Testis (tissue), 2 donors: ENCODE measurements at regions not wholly inside any gene's neighbourhood (a gene's known extent, or its start where the extent isn't known, plus 50 kb on each side); places are given as distances from the start of the nearest gene placed in this dataset.
A peak's percentile ranks its signal among the peaks of the same experiment; 100 is the strongest.

Experiments used
- DNase-seq: peaks from one replicate; pipeline ENCODE4 v3.0.0-alpha.2; 2019
- H3K27ac ChIP-seq, 2 donors: fragments of 200-600 bp; sonication (generic); one replicate each; pipeline ENCODE4 v1.5.1; 2019
- H3K27me3 ChIP-seq: fragments of 200-600 bp; sonication (generic); one replicate; pipeline ENCODE4 v1.5.1; 2019
- H3K36me3 ChIP-seq: fragments of 200-600 bp; sonication (generic); one replicate; pipeline ENCODE4 v1.5.1; 2017; ENCODE audit warnings: low read depth; ENCODE audit errors: missing control alignments
- H3K4me1 ChIP-seq: fragments of 200-600 bp; sonication (generic); one replicate; pipeline ENCODE4 v1.5.1; 2019
- H3K4me3 ChIP-seq, 2 donors: fragments of 200-600 bp; sonication (generic); one replicate each; pipeline ENCODE4 v1.5.1; 2017 to 2019
- H3K9me3 ChIP-seq: fragments of 200-600 bp; sonication (generic); one replicate; pipeline ENCODE4 v1.5.1; 2017
- CTCF ChIP-seq, 3 experiments: fragments of 450-650 bp in 2 of 3; fragments of 200-600 bp in 1 of 3; sonication (generic) in 1 of 3; IDR thresholded peaks; one replicate each; pipeline ENCODE4 v1.5.1; 2016 to 2019; ENCODE audit warnings: antibody characterized with exemption in 3 of 3, mild to moderate bottlenecking in 2 of 3, moderate library complexity in 1 of 3
- POLR2A ChIP-seq: fragments of 450-650 bp; IDR thresholded peaks from one replicate; pipeline ENCODE4 v1.6.1; 2017; ENCODE audit warnings: antibody characterized with exemption, mild to moderate bottlenecking, moderate library complexity
- WGBS, 2 donors: methylation state at CpG; one replicate each; pipeline ENCODE4 v1.1.5; 2018; 5-methylcytosine and 5-hydroxymethylcytosine counted together
- intact Hi-C: fragments of 100-400 bp; cut with DNase I; formaldehyde crosslinking; loops from one replicate; pipeline ENCODE4 v1.15.1; 2023; ENCODE audit warnings: low total_unique reads

GRCh38 chr2:240247868-240248720 is 107.6 kb upstream of the OTOS start:
- H3K9me3 ChIP-seq: no peaks in the 10 kb centered on the region
- peak; percentile 17 for DNase-seq
- TF ChIP-seq POLR2A: no peak
- TF ChIP-seq CTCF (IDR thresholded peaks at IDR 0.05): no peak
- no peak overlapping the region for H3K4me3 ChIP-seq
- no peak overlapping the region for H3K27ac ChIP-seq
- H3K27me3 ChIP-seq: no peaks in the 10 kb centered on the region
- intact Hi-C loops: no loop called here
- WGBS, 2 donors: 66 to 100% methylated on average over 1 to 17 of the region's 17 CpGs
- peaks cover 54% of the 10 kb centered on the region for H3K4me1 ChIP-seq
- no peaks in the 10 kb centered on the region for H3K36me3 ChIP-seq

GRCh38 chr2:240248721-240249422 is 108.4 kb upstream of the OTOS start:
- Histone ChIP-seq H3K36me3 (no peaks in the 10 kb centered on the region), H3K9me3 (no peaks in the 10 kb centered on the region), H3K4me3 (no peak overlapping the region), H3K27ac (peak overlapping the region; percentile 32 to 67), H3K4me1 (peaks cover 60% of the 10 kb centered on the region), H3K27me3 (no peaks in the 10 kb centered on the region)
- WGBS, 2 donors: 73 to 87% methylated on average over 3 to 13 of the region's 14 CpGs
- DNase-seq: no peak
- no peak for TF ChIP-seq POLR2A
- intact Hi-C loops: no loop called here

DNA sequence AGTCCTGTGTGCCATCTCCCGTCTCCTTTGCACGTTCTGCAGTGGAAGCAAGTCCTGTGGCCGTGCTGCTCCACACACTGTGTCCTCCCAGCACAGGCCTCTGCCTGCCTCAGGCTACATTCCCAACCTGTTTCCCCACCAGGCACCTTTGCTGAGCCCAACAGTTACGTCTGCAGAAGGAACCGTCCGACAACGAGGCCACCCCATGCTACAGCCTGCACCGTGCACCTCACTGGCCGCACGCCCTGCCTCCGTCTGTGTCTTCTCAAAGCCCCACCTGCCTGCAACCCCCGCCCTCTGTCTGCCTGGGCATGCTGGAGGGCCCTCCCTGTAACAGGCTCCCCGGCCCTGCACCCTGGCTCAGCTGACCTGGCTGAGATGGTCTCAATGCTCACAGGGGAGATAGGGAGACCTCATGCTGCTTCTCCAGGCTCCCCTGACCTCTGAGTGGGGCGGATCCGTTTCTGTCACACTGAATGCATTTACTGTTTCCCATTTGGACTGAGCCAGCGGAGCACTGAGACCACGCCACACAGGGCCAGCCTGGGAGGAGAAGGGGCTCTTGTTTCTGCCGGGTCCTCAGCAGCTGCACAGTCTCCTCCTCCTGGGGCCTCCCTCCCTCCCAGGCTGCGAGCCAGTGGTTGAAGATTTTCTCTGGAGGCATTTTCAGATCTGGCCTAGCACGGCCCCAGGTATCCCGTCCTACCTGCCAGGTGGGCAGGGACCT is 109.1 kb upstream of the OTOS start:
- H3K4me1 ChIP-seq: peaks cover 63% of the 10 kb centered on the region
- TF ChIP-seq CTCF (IDR thresholded peaks at IDR 0.05) (no peak), POLR2A (no peak)
- H3K9me3 ChIP-seq: no peaks in the 10 kb centered on the region
- peak overlapping the region; percentile 67 to 90 for H3K27ac ChIP-seq
- DNase-seq: no peak
- H3K36me3 ChIP-seq: no peaks in the 10 kb centered on the region
- 74 to 78% methylated on average over 16 to 21 of the region's 21 CpGs for WGBS, 2 donors
- no peak overlapping the region for H3K4me3 ChIP-seq
- intact Hi-C loops: no loop called here
- H3K27me3 ChIP-seq: no peaks in the 10 kb centered on the region

DNA sequence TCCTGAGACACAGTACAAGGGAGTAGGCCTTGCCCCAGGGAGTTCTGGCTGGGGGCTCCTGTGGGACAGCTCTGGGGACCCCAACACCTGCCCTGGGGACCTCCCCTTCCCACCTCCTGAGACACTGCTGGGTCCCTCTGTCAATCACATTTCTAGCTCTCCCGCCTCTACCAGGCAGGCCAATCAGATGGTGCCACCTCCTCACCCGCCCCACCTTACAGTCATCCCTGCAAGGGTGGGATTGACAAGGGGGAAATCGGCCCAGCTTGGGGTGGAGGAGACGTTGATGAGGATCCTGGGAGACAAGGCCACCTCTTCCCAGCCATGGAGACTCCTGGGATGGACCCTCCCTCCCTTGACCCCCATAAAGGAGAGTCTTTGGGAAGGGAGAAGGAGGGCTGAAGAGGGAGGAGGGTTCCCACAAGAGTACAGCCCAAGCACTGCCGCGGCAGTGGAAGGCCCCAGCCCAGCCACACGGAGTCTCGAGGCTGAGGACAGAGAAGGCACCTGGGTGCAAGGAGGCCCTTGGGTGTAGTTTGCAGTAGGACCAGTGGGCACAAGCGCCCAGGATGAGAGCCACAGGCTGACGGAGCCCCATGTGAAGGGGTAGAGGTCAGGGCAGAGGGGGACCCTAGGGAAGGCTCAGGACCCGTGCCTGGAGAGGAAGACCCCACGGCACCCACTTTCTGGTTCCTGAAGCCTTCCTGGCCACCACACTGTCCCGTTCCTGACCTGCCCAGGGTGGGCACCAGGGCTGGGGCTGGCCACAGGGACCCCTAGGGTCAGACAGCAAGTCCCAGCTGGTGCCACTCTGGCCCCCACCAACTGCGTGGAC is 109.9 kb upstream of the OTOS start:
- H3K27me3 ChIP-seq: no peaks in the 10 kb centered on the region
- H3K4me3 ChIP-seq: no peak overlapping the region
- no peak for DNase-seq
- no peaks in the 10 kb centered on the region for H3K36me3 ChIP-seq
- peaks cover 63% of the 10 kb centered on the region for H3K4me1 ChIP-seq
- intact Hi-C loops: no loop called here
- TF ChIP-seq CTCF (IDR thresholded peaks at IDR 0.05) (no peak), POLR2A (no peak)
- no peaks in the 10 kb centered on the region for H3K9me3 ChIP-seq
- peak overlapping the region; percentile 67 to 90 for H3K27ac ChIP-seq
- 86 to 91% methylated on average over 10 to 14 of the region's 14 CpGs for WGBS, 2 donors
